Activated T-helper 17 cell treated with anti-CD3 and anti-CD28 coated beads, Interleukin-2, amount 50 U/mL, for 72 hours (primary cell): ENCODE measurements at regions not wholly inside any gene's neighbourhood (a gene's known extent, or its start where the extent isn't known, plus 50 kb on each side); places are given as distances from the start of the nearest gene placed in this dataset.

Source experiments
- ATAC-seq: fragments of 150-1000 bp; cut with Tn5 transposase; replicated peaks from 2 replicates; pipeline ENCODE4 v1.10.0; 2021; ENCODE audit warnings: mild to moderate bottlenecking, moderate library complexity
- H3K27ac Mint-ChIP-seq: one replicate; pipeline ENCODE4 v1.8.0; 2022; ENCODE audit warnings: mixed read lengths
- H3K27me3 Mint-ChIP-seq: one replicate; pipeline ENCODE4 v1.8.0; 2022; ENCODE audit warnings: mixed read lengths
- H3K36me3 Mint-ChIP-seq: one replicate; pipeline ENCODE4 v1.8.0; 2022; ENCODE audit warnings: low read depth, mild to moderate bottlenecking, mixed read lengths
- H3K4me1 Mint-ChIP-seq: one replicate; pipeline ENCODE4 v1.8.0; 2022; ENCODE audit warnings: mixed read lengths
- H3K4me3 Mint-ChIP-seq: one replicate; pipeline ENCODE4 v1.8.0; 2022; ENCODE audit warnings: mild to moderate bottlenecking, mixed read lengths
- H3K9me3 Mint-ChIP-seq: one replicate; pipeline ENCODE4 v1.8.0; 2022; ENCODE audit warnings: mixed read lengths

DNA sequence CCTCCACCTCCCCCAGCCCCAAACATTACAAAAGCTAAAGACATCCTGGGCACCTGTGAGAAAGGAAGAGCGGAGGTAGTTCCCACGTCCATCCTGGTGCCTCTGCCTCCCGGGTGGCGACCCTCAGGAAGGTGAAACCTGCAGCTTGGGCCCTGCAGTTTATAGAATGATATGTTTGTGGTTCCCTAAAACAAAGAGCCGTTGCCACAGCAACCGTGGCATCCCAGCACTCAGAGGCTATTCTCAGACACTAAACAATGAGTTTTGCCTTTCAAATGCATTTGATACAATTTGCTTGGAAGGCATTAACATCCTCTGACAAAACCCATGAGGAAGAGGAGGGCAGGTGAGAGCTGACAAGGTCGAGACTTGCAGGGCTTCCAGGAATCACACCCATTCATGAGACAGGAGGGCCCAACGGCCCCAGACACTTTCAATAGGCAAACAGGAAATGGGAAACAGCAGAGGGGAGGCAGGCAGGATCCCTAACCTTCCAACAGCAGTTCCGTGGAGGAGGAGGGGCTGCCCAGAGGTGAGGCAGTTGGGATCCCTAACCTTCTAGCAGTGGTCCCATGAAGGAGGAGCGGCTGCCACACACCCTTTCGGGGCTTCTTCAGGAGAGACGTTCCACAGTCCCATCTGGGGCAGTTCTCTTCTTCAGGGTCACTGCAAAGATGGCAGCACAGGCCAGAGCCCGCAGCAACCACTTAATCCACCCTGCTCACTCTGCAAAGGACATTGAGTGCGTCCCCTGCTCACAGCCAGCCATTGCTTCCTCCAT, 379.2 kb downstream of the SHANK2 start:
- H3K27ac Mint-ChIP-seq: no peak overlapping the region
- H3K4me3 Mint-ChIP-seq: no peak overlapping the region
- no peaks in the 10 kb centered on the region for H3K36me3 Mint-ChIP-seq
- no peak for ATAC-seq
- H3K4me1 Mint-ChIP-seq: peaks cover 4% of the 10 kb centered on the region
- H3K27me3 Mint-ChIP-seq: peaks cover 26% of the 10 kb centered on the region
- peaks cover 3% of the 10 kb centered on the region for H3K9me3 Mint-ChIP-seq

DNA sequence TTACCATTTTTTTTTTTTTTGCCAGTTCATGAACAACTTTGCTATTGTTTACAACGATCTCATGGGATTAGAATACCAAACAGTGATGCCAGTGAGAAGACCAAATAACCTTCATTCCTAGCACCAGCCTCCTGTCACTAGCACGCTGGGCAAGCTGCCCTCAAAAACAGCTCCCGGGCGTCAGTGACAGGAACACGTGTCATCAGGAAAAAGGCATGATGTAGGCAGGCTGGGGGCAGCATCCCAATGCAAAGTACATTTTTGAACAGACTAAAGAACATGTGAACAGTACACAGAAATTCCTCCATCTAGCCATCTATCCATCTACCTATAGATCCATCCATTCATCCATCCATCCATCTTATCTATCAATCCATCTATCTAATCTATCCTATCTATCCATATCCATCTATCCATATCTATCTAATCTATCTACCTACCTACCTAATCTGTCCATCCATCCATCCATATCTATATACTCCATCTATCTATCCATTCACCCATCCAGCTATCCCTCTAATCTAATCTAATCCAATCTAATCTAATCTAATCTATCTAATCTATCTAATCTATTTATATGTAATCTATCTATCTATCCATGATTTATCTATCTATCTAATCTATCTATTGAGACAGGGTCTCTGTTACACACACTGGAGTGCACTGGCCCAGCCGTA, 378.5 kb downstream of the SHANK2 start:
- no peak for ATAC-seq
- Mint-ChIP-seq H3K4me1 (peaks cover 4% of the 10 kb centered on the region), H3K36me3 (no peaks in the 10 kb centered on the region), H3K27me3 (peaks cover 26% of the 10 kb centered on the region), H3K4me3 (no peak overlapping the region), H3K9me3 (peaks cover 3% of the 10 kb centered on the region), H3K27ac (no peak overlapping the region)

DNA sequence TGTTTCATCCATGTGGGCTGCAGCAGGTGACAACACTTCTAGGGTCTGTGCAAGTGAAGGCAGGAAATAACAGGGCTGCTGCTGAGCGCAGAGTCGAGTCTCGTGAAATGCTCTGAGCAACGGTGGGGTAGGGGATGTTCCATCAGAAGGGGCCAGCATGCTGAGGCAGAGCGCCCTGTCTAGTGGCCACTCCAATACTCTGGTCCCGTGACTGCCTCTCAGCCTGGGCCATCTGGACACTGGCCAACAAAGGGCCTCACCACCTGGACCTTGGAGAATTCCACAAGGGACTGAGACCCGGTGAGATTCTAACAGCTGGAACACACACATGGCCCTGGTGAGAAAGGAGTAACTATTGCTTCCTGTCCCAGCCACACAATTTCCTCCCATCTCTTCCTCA, 375.7 kb downstream of the SHANK2 start:
- Mint-ChIP-seq H3K4me1 (no peaks in the 10 kb centered on the region), H3K27ac (no peak overlapping the region), H3K27me3 (peaks cover 20% of the 10 kb centered on the region), H3K4me3 (no peak overlapping the region), H3K9me3 (peaks cover 3% of the 10 kb centered on the region), H3K36me3 (no peaks in the 10 kb centered on the region)
- no peak for ATAC-seq

DNA sequence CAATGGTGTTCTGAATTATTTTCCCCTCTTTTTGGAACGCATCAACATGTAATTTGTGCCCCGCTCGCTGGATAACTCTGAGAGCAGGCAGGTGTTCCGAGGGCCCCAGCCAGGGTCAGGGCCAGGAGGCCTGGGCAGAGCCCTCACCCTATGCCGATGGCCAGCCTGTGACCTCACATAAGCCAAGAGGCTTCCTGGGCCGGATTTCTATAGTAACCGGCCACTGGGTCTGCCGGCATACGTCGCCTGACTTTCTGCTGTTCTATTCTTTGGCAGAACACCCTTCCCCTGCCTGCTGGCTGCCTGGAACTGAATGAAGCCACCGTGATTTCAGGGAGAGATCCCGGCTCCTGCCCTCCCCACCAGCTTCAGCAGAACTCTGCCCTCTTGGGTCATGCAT, 375.2 kb downstream of the SHANK2 start:
- Mint-ChIP-seq H3K4me3 (no peak overlapping the region), H3K27ac (no peak overlapping the region), H3K4me1 (no peaks in the 10 kb centered on the region), H3K9me3 (peaks cover 3% of the 10 kb centered on the region), H3K27me3 (peaks cover 17% of the 10 kb centered on the region), H3K36me3 (no peaks in the 10 kb centered on the region)
- no peak for ATAC-seq

DNA sequence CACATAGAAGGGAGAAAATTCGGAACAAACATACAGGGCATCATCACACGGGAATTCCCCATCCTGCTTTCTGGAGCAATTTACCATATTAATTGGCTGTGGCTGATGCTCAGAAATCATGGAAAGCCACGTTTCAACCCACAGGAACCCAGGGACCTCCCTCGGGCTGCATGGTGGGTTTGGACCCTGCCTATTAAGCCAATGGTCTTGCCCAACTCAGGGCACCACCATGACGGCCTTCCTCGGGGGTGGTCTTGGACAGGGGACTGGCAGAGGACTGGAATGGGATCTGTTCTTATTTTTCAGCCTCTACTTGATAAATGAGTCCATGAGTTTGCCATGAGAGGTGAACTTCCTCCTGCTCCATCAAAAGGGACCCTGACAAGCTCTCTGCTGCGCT, 374.0 kb downstream of the SHANK2 start:
- no peaks in the 10 kb centered on the region for H3K36me3 Mint-ChIP-seq
- no peak overlapping the region for H3K27ac Mint-ChIP-seq
- H3K4me3 Mint-ChIP-seq: no peak overlapping the region
- H3K4me1 Mint-ChIP-seq: no peaks in the 10 kb centered on the region
- peaks cover 3% of the 10 kb centered on the region for H3K9me3 Mint-ChIP-seq
- peaks cover 12% of the 10 kb centered on the region for H3K27me3 Mint-ChIP-seq
- ATAC-seq: no peak

DNA sequence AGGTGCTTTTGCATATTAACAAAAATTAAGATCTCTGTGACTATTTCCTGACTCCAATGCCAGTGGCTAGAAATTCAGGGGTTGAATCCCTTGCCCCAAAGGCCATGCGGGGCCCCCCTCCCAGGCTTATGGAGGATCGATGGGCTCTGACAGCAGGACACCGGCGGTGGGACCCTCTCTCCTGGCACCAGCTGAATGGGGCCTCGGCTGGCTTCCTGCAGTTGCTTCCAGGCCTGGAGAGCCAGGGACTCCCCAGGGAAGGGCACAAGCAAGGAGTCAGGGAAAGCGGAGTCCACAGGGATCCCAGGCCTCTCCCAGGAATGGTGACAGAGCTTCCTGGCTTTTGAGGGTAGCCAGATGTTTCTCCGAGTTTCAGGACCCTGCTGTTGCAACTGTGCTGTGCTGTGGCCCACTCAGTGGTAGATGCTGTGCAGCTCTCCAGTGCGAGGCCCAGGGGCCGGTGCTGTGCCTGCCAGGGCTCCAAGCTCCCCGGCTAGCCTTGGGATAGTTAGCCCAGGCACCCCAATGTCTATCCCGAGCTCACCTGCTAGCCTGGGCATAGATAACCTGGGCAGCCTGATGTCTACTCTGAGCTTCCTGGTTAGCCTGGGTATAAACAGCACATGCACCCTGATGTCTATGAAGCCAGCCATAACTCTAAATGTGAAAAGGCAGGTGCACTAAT, 372.6 kb downstream of the SHANK2 start:
- peaks cover 6% of the 10 kb centered on the region for H3K27me3 Mint-ChIP-seq
- H3K36me3 Mint-ChIP-seq: no peaks in the 10 kb centered on the region
- no peak overlapping the region for H3K4me3 Mint-ChIP-seq
- ATAC-seq: no peak
- H3K9me3 Mint-ChIP-seq: peaks cover 3% of the 10 kb centered on the region
- no peaks in the 10 kb centered on the region for H3K4me1 Mint-ChIP-seq
- H3K27ac Mint-ChIP-seq: no peak overlapping the region

DNA sequence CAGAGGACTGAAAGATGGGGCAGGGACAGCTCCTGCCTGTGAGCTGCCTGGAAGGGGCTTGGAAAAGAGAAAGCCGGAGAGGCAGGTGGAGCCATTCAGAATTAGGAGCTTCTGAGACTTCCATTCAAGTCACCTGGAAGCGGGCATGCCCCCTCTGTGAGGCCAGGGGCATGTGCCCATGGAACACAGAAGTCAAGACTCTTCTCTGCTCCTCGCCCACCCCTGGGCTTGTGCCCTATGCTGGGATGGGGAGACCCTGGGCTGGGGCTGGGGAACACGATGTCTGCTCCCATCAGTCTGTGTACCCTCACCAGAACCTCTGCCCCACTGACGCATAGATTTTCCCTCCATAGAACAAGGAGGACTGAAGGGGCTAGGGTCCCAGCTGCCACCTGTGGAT, 372.0 kb downstream of the SHANK2 start:
- Mint-ChIP-seq H3K4me1 (no peaks in the 10 kb centered on the region), H3K27ac (no peak overlapping the region), H3K27me3 (peaks cover 6% of the 10 kb centered on the region)

DNA sequence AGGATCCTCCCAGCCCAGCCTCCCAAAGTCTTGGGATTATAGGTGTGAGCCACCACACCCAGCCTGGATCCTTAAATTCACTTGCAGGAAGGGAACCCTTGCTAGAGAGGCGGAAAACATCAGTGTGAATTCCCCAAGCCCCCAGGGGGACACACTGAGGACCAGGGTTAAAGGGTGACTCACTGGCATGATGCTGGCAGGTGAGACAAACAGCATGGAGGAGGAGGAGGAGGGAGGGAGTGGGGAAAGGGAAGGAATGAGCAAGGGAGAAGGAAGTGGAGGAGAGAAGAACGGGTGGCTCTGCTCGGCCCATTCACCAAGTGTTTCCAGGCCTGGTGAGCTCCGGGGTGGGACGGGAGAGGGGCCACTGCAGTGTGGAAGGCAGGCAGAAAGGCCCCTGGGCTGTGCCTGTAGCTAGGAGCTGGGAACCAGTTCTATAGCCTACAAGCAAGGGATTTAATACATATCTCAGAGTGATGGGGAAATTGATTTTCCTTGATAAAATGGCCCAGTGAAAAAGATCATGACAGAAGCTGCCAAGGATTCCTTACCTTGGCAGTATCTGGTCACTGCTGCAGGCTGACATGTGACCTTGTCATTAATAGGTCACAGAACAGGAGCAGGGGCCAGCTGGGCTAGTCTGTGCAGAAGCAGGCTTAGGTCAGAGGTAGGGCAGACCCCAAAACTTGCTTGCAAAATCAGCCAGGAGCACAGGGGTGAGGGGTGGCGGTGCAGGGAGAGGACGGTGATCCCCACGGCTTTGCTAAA, 370.2 kb downstream of the SHANK2 start:
- Mint-ChIP-seq H3K36me3 (no peaks in the 10 kb centered on the region), H3K27me3 (peaks cover 6% of the 10 kb centered on the region), H3K4me1 (no peaks in the 10 kb centered on the region), H3K4me3 (no peak overlapping the region), H3K9me3 (peaks cover 3% of the 10 kb centered on the region), H3K27ac (no peak overlapping the region)
- ATAC-seq: no peak

More for the DNA sequence above, 372.0 kb downstream of the SHANK2 start:
- H3K4me3 Mint-ChIP-seq: no peak overlapping the region
- H3K36me3 Mint-ChIP-seq: no peaks in the 10 kb centered on the region
- H3K9me3 Mint-ChIP-seq: peaks cover 3% of the 10 kb centered on the region
- ATAC-seq: no peak

DNA sequence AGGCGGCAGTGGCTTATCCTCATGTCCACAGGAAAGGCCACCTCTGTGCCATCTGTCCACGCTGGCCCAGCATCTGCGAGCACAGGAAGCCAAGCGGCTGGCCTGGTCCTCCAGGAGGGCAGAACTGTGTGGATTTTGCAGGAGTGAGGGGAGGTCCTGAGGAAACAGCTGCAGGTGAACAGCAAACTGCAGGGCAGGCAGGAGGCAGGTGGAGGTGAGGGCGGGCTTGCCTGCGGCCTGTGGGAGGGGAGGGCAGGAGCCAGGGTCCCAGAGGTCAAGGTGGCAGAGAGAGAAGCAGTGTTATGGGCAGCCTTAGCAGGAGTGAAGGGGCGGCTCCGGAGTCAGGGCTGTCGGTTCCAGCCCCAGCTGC, 369.7 kb downstream of the SHANK2 start:
- H3K4me3 Mint-ChIP-seq: no peak overlapping the region
- H3K4me1 Mint-ChIP-seq: no peaks in the 10 kb centered on the region
- H3K27me3 Mint-ChIP-seq: peaks cover 4% of the 10 kb centered on the region
- no peaks in the 10 kb centered on the region for H3K36me3 Mint-ChIP-seq
- ATAC-seq: no peak
- peaks cover 1% of the 10 kb centered on the region for H3K9me3 Mint-ChIP-seq
- H3K27ac Mint-ChIP-seq: no peak overlapping the region

DNA sequence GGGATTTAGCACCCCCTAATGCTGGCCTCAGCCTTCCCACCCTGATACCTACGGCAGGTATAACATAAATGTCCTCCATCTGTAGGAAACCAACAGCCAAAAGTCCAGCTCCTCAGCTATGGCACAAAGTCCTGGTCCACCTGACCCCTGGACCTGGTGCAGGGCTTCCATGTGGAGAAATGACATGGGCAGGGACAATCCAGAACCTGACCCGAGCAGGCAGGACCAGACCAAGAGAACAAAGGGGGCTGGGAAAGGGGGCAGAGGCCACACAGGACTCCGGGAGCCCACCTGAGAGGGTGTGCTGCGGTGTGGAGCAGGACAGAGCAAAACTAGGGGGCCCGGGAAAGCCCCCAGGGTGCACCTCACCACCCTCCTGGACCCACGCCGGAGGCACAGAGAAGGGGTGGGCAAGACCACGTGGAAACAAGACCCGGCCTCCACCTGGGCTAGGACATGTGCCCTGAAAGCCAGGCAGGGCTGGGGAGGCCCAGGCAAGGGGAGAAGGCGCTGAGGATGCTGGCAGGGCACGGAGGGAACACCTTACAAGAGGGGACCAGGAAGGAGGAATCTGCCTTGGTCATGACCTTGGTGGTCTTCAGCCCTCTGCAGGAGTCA, 368.9 kb downstream of the SHANK2 start:
- no peaks in the 10 kb centered on the region for H3K4me1 Mint-ChIP-seq
- H3K27ac Mint-ChIP-seq: no peak overlapping the region
- H3K36me3 Mint-ChIP-seq: no peaks in the 10 kb centered on the region
- H3K9me3 Mint-ChIP-seq: no peaks in the 10 kb centered on the region
- H3K27me3 Mint-ChIP-seq: peaks cover 6% of the 10 kb centered on the region
- ATAC-seq: no peak
- H3K4me3 Mint-ChIP-seq: no peak overlapping the region

DNA sequence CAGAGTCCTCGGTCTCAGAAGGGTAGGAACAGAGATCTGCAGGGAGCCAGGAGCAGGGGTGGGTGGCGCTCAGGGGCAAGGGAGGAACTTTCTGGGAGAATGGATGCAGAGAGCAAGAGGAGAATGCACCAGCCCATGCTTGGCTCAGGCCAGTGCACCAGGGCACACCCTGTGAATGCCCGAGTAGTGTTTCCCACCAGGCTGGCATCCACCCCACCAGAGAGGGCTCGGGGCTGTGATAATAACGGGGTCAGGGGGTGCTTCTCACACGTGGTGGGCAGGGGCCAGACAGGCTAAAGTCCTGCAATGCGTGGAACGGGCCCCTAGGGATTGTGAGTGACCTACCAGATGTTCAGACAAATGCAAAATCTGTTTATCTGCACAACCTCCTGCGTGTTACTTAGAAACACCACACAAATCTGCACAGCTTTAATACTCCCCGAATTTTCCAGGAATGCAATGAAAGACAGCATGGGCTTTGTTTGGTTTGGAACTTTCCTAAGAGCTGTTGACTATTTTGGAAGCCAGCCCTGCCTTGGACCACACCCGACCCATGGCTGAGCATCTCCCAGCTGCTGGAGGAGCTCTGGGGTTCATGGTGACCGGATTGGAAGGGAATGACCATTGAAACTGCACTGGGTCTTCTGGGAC, 368.3 kb downstream of the SHANK2 start:
- Mint-ChIP-seq H3K4me3 (no peak overlapping the region), H3K9me3 (no peaks in the 10 kb centered on the region), H3K4me1 (no peaks in the 10 kb centered on the region), H3K27ac (no peak overlapping the region), H3K27me3 (peaks cover 6% of the 10 kb centered on the region), H3K36me3 (no peaks in the 10 kb centered on the region)
- no peak for ATAC-seq

DNA sequence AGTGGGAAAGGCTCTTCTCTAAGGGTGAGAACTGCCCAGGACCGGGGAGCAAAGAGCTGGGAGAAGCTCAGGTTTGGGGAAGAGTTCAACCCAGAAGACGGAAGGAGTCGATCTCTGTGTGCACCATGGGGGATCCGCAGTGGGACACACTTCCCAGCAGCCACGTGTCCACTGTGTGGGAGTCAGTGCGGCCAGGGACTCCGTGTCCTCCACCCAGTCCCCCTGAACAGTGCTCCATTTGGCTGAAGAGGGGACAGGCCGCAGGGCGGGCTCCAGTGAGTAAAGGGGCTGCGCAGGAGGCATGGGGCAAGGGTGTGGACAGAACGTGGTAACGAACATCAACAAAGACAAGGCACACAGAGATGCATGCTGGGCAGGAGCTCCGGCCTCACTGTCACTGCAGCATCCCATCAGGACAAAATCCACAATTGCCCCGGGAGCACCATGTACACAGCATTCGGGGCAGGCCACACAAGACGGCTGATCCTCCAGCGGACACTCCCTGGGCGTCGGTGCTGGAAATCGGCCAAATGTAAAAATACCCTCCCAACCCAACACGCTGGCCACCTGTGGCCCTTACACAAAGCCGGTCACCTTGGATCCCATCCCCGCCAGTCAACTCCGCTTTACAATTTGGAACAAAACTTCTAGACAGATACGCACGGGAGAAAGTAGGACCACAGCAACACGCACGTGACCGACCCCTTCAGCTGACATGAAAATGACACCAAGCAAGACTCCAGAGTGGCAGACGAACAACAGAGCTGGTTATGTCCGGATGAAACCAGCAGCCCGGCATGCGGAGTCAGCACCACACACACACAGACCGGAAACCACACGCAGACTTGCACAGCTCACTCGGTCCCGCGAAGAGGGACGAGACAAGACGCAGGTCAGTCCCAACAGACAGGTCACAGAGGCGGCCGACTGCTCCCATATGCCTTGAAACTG, 366.8 kb downstream of the SHANK2 start:
- Mint-ChIP-seq H3K27me3 (peaks cover 4% of the 10 kb centered on the region), H3K4me3 (no peak overlapping the region), H3K36me3 (no peaks in the 10 kb centered on the region), H3K4me1 (no peaks in the 10 kb centered on the region), H3K27ac (no peak overlapping the region), H3K9me3 (no peaks in the 10 kb centered on the region)
- no peak for ATAC-seq

DNA sequence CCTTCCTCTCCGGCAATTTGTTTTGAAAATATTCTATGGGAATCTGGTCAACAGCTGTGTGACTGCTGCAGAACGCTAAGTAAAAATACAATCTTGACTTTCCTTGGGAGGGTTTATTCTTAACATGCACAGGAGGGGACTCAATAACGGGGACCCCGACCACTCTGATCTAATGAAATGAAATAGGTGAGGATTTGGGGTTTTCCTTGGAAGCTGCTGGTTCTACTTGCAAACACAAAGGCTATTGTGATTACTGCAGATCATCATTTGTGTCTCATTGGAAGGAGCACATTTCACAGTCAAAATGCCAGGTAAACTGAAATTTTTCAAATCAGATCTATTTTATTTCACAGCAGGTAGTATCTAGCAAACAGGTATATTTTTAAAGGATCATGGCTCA, 366.1 kb downstream of the SHANK2 start:
- no peaks in the 10 kb centered on the region for H3K4me1 Mint-ChIP-seq
- no peaks in the 10 kb centered on the region for H3K9me3 Mint-ChIP-seq
- H3K4me3 Mint-ChIP-seq: no peak overlapping the region
- H3K27me3 Mint-ChIP-seq: peaks cover 4% of the 10 kb centered on the region
- no peak overlapping the region for H3K27ac Mint-ChIP-seq
- H3K36me3 Mint-ChIP-seq: no peaks in the 10 kb centered on the region
- ATAC-seq: no peak
